IPS DF 6.9 (cell line): ENCODE measurements at regions not wholly inside any gene's neighbourhood (a gene's known extent, or its start where the extent isn't known, plus 50 kb on each side); places are given as distances from the start of the nearest gene placed in this dataset.
"Not testable (repeated sequence)": the region's sequence is repeated elsewhere in the genome, so short reads cannot be mapped to it uniquely, and the experiment has no call there.

Experiments
- DNase-seq: peaks from one replicate; pipeline ENCODE4 v3.0.0-alpha.2; 2013; ENCODE audit warnings: low read depth, low spot score
- H3K27ac ChIP-seq: one replicate; pipeline ENCODE4 v1.5.1; 2013; ENCODE audit warnings: low read length, control low read depth
- H3K27me3 ChIP-seq: 2 replicates; pipeline ENCODE4 v1.6.1; 2013; ENCODE audit warnings: mild to moderate bottlenecking, low read length; ENCODE audit not compliant: control insufficient read depth, insufficient read depth
- H3K36me3 ChIP-seq: 2 replicates; pipeline ENCODE4 v1.6.1; 2013; ENCODE audit warnings: low read length; ENCODE audit not compliant: control insufficient read depth, insufficient read depth
- H3K4me1 ChIP-seq: 2 replicates; pipeline ENCODE4 v1.6.1; 2013; ENCODE audit warnings: low read length; ENCODE audit not compliant: control insufficient read depth, insufficient read depth
- H3K4me3 ChIP-seq: 2 replicates; pipeline ENCODE4 v1.5.1; 2013; ENCODE audit warnings: mild to moderate bottlenecking, low read length
- H3K9me3 ChIP-seq: 2 replicates; pipeline ENCODE4 v1.6.1; 2013; ENCODE audit warnings: low read length, inconsistent platforms; ENCODE audit not compliant: control insufficient read depth, insufficient read depth
- WGBS: extraction: QIAGEN DNeasy Blood & Tissue Kit; methylation state at CpG from one replicate; pipeline ENCODE4 v1.1.7; 2013; ENCODE audit warnings: mixed read lengths, missing lambda C conversion rate; ENCODE audit not compliant: insufficient read length, insufficient coverage; 5-methylcytosine and 5-hydroxymethylcytosine counted together

- not testable (repeated sequence) for DNase-seq, H3K36me3 ChIP-seq, H3K27me3 ChIP-seq, H3K4me3 ChIP-seq, H3K4me1 ChIP-seq, H3K27ac ChIP-seq
- no CpG with 5 or more reads among the region's 16 CpGs for WGBS
- H3K9me3 ChIP-seq: peaks cover 21% of the 10 kb centered on the region
Measured at GRCh38 chr15:20261321-20262280, 280.0 kb downstream of the GOLGA6L6 start.

DNA sequence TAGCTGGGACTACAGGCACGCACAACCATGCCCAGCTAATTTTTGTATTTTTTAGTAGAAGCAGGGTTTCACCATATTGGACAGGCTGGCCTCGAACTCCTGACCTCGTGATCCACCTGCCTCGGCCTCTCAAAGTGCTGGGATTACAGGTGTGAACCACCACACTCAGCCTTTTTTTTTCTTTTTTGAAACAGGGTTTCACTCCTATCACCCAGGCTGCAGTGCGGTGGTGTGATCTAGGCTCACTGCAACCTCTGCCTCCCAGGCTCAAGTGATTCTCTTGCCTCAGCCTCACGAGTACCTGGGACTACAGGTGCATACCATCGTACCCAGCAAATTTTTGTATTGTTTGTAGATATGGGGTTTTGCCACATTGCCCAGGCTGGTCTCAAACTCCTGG, 280.9 kb downstream of the GOLGA6L6 start:
- DNase-seq, H3K27ac ChIP-seq, H3K36me3 ChIP-seq, H3K27me3 ChIP-seq, H3K4me1 ChIP-seq, H3K4me3 ChIP-seq: not testable (repeated sequence)
- WGBS: no CpG with 5 or more reads among the region's 7 CpGs
- peaks cover 20% of the 10 kb centered on the region for H3K9me3 ChIP-seq

DNA sequence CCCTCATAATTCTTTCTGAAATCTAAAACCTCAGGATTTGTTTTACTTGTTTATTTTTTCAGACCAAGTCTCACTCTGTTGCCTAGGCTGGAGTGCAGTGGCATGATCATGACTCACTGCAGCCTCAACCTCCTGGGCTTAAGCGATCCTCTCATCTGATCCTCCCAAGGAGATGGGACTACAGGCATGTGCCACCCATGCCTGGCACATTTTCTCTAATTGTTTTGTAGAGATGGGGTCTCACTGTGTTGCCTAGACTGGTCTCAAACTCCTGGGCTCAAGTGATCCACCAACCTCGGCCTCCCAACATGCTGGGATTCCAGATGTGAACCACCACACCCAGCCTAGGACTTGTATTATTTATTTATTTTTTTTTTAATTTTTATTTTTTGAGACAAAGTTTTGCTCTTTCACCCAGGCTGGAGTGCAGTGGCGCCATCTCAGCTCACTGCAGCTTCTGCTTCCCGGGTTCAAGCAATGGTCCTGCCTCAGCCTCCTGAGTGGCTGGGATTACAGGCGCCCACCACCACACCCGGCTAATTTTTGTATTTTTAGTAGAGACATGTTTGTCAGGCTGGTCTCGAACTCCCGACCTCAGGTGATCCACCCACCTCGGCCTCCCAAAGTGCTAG, 281.9 kb downstream of the GOLGA6L6 start:
- not testable (repeated sequence) for H3K4me3 ChIP-seq, H3K27me3 ChIP-seq, DNase-seq, H3K36me3 ChIP-seq, H3K27ac ChIP-seq, H3K4me1 ChIP-seq
- WGBS: no CpG with 5 or more reads among the region's 9 CpGs
- peaks cover 26% of the 10 kb centered on the region for H3K9me3 ChIP-seq

- DNase-seq, H3K4me1 ChIP-seq, H3K36me3 ChIP-seq, H3K27ac ChIP-seq, H3K27me3 ChIP-seq, H3K4me3 ChIP-seq: not testable (repeated sequence)
- peaks cover 23% of the 10 kb centered on the region for H3K9me3 ChIP-seq
- WGBS: no CpG with 5 or more reads among the region's 7 CpGs
Measured at GRCh38 chr15:20256394-20256793, 285.2 kb downstream of the GOLGA6L6 start.

DNA sequence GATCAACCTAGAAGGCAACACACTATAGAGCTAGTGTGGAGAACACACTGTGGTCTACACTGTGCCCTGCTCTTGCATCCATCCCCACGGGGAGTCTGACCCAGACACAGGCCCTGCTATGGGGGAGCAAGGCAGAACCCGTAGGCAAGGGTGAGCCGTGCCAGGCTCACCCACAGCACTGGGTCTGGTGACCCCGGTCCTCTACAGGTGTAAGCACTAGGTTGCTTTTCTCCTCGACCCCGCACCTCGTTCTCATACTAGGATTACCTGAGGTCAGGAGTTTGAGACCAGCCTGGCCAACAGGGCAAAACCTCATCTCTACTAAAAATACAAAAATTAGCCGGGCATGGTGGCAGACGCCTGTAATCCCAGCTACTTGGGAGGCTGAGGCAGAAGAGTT, 286.0 kb downstream of the GOLGA6L6 start:
- H3K27ac ChIP-seq, DNase-seq, H3K4me3 ChIP-seq, H3K27me3 ChIP-seq, H3K36me3 ChIP-seq, H3K4me1 ChIP-seq: not testable (repeated sequence)
- WGBS: no CpG with 5 or more reads among the region's 9 CpGs
- peaks cover 25% of the 10 kb centered on the region for H3K9me3 ChIP-seq

DNA sequence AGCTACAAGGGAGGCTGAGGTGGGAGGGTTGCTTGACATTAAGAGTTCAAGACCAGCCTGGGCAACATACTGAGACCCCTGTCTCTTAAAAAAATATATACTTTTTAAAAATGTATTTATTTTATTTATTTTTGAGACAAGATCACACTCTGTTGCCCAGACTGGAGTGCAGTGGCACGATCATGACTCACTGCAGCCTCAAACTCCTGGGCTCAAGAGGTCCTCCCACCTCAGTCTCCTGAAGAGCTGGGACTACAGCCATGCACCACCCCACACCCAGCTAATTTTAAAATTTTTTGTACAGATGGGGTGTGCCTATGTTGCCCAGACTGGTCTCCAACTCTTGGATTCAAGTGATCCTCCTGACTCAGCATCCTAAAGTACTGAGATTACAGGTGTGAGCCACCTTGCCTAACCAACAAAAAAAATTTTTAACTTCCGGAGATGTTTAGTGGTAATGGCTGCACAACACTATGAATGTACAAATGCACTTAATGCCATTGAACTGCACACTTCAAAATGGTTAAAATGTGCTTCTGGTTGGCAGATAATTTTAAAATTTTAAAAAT, 288.5 kb downstream of the GOLGA6L6 start:
- H3K4me3 ChIP-seq, H3K4me1 ChIP-seq, H3K27ac ChIP-seq, DNase-seq, H3K36me3 ChIP-seq, H3K27me3 ChIP-seq: not testable (repeated sequence)
- H3K9me3 ChIP-seq: peaks cover 28% of the 10 kb centered on the region
- no CpG with 5 or more reads among the region's 2 CpGs for WGBS

DNA sequence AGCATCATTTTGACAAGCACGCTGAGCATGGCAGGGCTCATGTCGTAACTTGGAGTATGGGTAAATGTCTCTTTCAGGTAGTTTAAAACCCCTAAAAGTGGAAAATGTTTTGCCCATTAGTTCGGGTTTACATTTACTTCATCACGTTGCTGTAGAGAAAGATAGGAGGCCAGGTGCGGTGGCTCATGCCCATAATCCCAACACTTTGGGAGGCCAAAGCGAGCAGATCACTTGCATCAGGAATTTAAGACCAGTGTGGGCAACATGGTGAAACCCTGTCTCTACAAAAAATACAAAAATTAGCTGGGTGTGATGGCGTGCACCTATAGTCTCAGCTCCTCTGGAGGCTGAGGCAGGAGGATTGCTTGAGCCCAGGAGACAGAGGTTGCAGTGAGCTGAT, 289.6 kb downstream of the GOLGA6L6 start:
- H3K9me3 ChIP-seq: peaks cover 29% of the 10 kb centered on the region
- not testable (repeated sequence) for H3K36me3 ChIP-seq, H3K27me3 ChIP-seq, DNase-seq, H3K4me3 ChIP-seq, H3K27ac ChIP-seq, H3K4me1 ChIP-seq
- no CpG with 5 or more reads among the region's 7 CpGs for WGBS

DNA sequence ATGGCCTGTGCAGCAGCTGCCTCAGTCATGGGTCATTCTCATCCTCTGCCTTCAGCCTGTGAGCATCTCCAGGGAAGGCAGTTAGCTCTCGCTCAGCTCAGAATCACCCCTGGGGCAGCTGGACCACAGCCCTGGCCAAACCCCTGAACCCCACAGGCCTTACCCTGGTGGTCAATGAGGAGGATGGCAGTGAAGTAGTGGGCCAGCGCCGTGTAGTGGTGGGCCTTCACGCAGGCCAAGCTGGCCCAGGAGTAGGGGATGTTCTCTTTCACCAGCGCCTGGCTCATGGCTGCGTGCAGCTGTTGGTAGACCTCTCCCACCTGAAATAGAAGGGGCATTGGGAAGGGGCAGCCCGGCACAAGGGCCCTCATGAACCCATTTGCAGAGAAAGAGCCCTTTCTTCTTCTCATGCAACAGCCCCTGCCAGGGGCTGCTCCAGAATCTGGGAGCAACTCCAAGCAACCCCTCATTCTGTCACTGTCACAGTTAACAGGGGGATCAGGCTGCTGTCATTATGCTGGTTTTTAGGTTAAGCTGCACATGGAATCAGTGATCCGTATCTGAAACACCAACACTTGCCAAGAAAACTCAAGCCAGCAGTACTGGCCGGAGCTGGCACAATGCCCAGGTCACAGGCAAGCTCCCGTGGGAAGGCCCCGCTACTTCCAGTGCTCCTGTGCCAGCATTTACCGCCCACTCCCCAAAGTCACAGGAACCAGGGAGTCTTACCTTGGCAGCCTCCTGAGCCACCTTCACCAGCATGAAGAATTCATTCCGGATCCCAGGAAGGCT, 290.2 kb downstream of the GOLGA6L6 start:
- not testable (repeated sequence) for H3K4me1 ChIP-seq, H3K36me3 ChIP-seq, H3K27me3 ChIP-seq, H3K4me3 ChIP-seq, DNase-seq, H3K27ac ChIP-seq
- peaks cover 31% of the 10 kb centered on the region for H3K9me3 ChIP-seq
- no CpG with 5 or more reads among the region's 13 CpGs for WGBS

DNA sequence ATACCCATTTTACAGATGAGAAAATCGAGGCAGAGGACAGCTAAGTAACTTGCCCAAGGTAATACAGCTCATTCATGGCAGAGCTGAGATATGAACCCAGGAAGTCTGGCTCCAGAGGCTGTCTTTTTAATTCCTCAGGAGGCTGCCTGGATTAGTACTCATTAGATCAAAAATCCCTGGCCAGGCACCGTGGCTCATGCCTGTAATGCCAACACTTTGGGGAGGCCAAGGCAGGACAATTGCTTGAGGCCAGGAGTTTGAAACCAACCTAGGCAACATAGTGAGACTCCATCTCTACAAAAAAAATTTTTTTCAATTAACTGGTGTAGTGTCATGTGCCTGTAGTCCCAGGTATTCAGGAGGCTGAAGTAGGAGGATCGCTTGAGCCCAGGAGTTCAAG, 291.4 kb downstream of the GOLGA6L6 start:
- H3K4me3 ChIP-seq, DNase-seq, H3K36me3 ChIP-seq, H3K27me3 ChIP-seq, H3K27ac ChIP-seq, H3K4me1 ChIP-seq: not testable (repeated sequence)
- no CpG with 5 or more reads among the region's 3 CpGs for WGBS
- H3K9me3 ChIP-seq: peaks cover 28% of the 10 kb centered on the region

- H3K4me1 ChIP-seq, H3K27me3 ChIP-seq, H3K27ac ChIP-seq, DNase-seq, H3K36me3 ChIP-seq, H3K4me3 ChIP-seq: not testable (repeated sequence)
- no CpG with 5 or more reads among the region's 2 CpGs for WGBS
- peaks cover 26% of the 10 kb centered on the region for H3K9me3 ChIP-seq
Measured at GRCh38 chr15:20249677-20249970, 292.0 kb downstream of the GOLGA6L6 start.
